SK-N-SH (cell line): ENCODE measurements at regions not wholly inside any gene's neighbourhood (a gene's known extent, or its start where the extent isn't known, plus 50 kb on each side); places are given as distances from the start of the nearest gene placed in this dataset.

Experiments
- CHD2 ChIP-seq: fragments of 150-350 bp; IDR thresholded peaks from 2 replicates; pipeline ENCODE4 v1.6.1; 2018; ENCODE audit warnings: low read length; ENCODE audit not compliant: partially characterized antibody
- CTCF ChIP-seq: fragments of 200-600 bp; sonication (generic); IDR thresholded peaks from 2 replicates; pipeline ENCODE4 v1.6.1; 2017; ENCODE audit warnings: antibody characterized with exemption, mild to moderate bottlenecking, moderate library complexity
- FOXJ3 ChIP-seq: sonication (generic); formaldehyde crosslinking; IDR thresholded peaks from 2 replicates; pipeline ENCODE4 v1.5.1; 2020; ENCODE audit warnings: mild to moderate bottlenecking, missing genetic modification reagents
- POLR2AphosphoS5 ChIP-seq: IDR thresholded peaks from 2 replicates; pipeline ENCODE4 v1.6.1; 2012; ENCODE audit warnings: low read depth, low read length
- RAD21 ChIP-seq: IDR thresholded peaks from 2 replicates; pipeline ENCODE4 v1.6.1; 2012; ENCODE audit warnings: mild to moderate bottlenecking, low read length
- TAF1 ChIP-seq: IDR thresholded peaks from 2 replicates; pipeline ENCODE4 v1.6.1; 2012; ENCODE audit warnings: low read depth, mild to moderate bottlenecking, low read length, moderate library complexity, borderline replicate concordance

GRCh38 chr6:10217111-10217510 lies 197.8 kb downstream of the TFAP2A start:
- TF ChIP-seq POLR2AphosphoS5 (no peak), CTCF (no peak), TAF1 (no peak), RAD21 (no peak), CHD2 (no peak), FOXJ3 (CRISPR knock-in tag) (no peak)
